Common myeloid progenitor, CD34-positive (primary cell): ENCODE measurements at regions not wholly inside any gene's neighbourhood (a gene's known extent, or its start where the extent isn't known, plus 50 kb on each side); places are given as distances from the start of the nearest gene placed in this dataset.

Experiments
- CTCF ChIA-PET: fragments of 350-600 bp; sonication (Branson Sonifier 250); formaldehyde crosslinking; loops from one replicate; lab custom pipeline; 2021; ENCODE audit warnings: antibody characterized with exemption; lab: Charles Lee
- POLR2A ChIA-PET: fragments of 350-600 bp; sonication (Branson Sonifier 250); formaldehyde crosslinking; loops from one replicate; lab custom pipeline; 2021; ENCODE audit warnings: antibody characterized with exemption; lab: Charles Lee
- DNase-seq, 3 donors: peaks; one replicate each; pipeline versions ENCODE4 v3.0.0 to v3.0.0-alpha.2; 2013
- H3K27ac ChIP-seq, 2 experiments: 1 replicate in 1 of 2; 2 replicates in 1 of 2; pipeline ENCODE4 v1.7.0; 2013; ENCODE audit warnings: inconsistent platforms in 2 of 2, low read length in 2 of 2, mild to moderate bottlenecking in 2 of 2, low read depth in 1 of 2, moderate library complexity in 1 of 2; ENCODE audit not compliant: severe bottlenecking in 2 of 2, insufficient read depth in 1 of 2, poor library complexity in 1 of 2
- H3K27me3 ChIP-seq, 5 experiments: replicated peaks in 2 of 5; 1 replicate in 3 of 5; 2 replicates in 2 of 5; pipeline versions ENCODE4 v1.6.1 to v1.7.0; 2013; ENCODE audit warnings: low read length in 4 of 5, mild to moderate bottlenecking in 2 of 5, moderate library complexity in 2 of 5, inconsistent platforms in 1 of 5; ENCODE audit not compliant: insufficient read depth in 5 of 5, control insufficient read depth in 4 of 5
- H3K36me3 ChIP-seq, 4 experiments: 1 replicate in 2 of 4; 2 replicates in 2 of 4; pipeline versions ENCODE4 v1.6.1 to v1.7.0; 2013; ENCODE audit warnings: low read length in 3 of 4, control low read depth in 1 of 4, mild to moderate bottlenecking in 1 of 4; ENCODE audit not compliant: control insufficient read depth in 4 of 4, insufficient read depth in 4 of 4
- H3K4me1 ChIP-seq, 4 experiments: 1 replicate in 3 of 4; 2 replicates in 1 of 4; pipeline versions ENCODE4 v1.6.1 to v1.7.1; 2013; ENCODE audit warnings: low read length in 3 of 4, mild to moderate bottlenecking in 3 of 4, control low read depth in 1 of 4, inconsistent platforms in 1 of 4, moderate library complexity in 1 of 4; ENCODE audit not compliant: control insufficient read depth in 4 of 4, insufficient read depth in 4 of 4; ENCODE audit errors: control extremely low read depth in 1 of 4
- H3K4me3 ChIP-seq, 7 experiments: 1 replicate in 4 of 7; 2 replicates in 3 of 7; pipeline versions ENCODE4 v1.5.1 to v1.7.0; 2013; ENCODE audit warnings: mild to moderate bottlenecking in 7 of 7, low read length in 6 of 7, moderate library complexity in 6 of 7, inconsistent platforms in 2 of 7, low read depth in 2 of 7, control low read depth in 1 of 7; ENCODE audit not compliant: insufficient read depth in 4 of 7, control insufficient read depth in 1 of 7; ENCODE audit errors: extremely low read depth in 1 of 7
- H3K9me3 ChIP-seq, 5 experiments: 1 replicate in 4 of 5; 2 replicates in 1 of 5; pipeline versions ENCODE4 v1.6.1 to v1.7.1; 2013; ENCODE audit warnings: low read length in 4 of 5, mild to moderate bottlenecking in 2 of 5, inconsistent platforms in 1 of 5, low read depth in 1 of 5, moderate library complexity in 1 of 5; ENCODE audit not compliant: control insufficient read depth in 4 of 5, insufficient read depth in 2 of 5; ENCODE audit errors: control extremely low read depth in 1 of 5
- WGBS: methylation state at CpG from one replicate; pipeline ENCODE4 v1.1.5; 2013; ENCODE audit not compliant: insufficient coverage; 5-methylcytosine and 5-hydroxymethylcytosine counted together

DNA sequence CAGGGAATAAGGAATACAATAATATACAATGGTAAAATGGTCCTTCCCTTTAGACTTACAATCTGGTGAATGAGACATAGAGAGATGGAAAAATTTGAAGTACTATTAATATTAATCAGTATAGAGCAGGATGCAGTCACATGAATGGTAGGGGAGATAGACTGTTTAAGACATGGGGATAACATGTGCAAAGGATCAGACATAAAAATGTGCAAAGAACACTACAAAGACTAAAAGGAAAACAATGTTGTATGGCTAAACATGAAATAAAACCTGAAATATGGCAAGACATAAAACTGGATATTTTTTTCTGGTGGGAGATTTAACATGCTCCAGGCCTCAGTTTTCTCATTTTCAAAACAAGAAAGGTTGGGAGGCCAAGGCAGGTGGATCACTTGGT, 182.4 kb upstream of the DPT start:
- no peak for DNase-seq
- CTCF ChIA-PET: no interaction called here
- H3K27ac ChIP-seq: no peak overlapping the region
- POLR2A ChIA-PET: no interaction called here
- no peaks in the 10 kb centered on the region for H3K9me3 ChIP-seq
- peaks cover 0 to 10% (median 1%) of the 10 kb centered on the region in 4 experiments for H3K4me1 ChIP-seq
- H3K27me3 ChIP-seq: peaks cover 0 to 45% (median 3%) of the 10 kb centered on the region in 5 experiments
- H3K36me3 ChIP-seq: no peaks in the 10 kb centered on the region
- no peak overlapping the region for H3K4me3 ChIP-seq

DNA sequence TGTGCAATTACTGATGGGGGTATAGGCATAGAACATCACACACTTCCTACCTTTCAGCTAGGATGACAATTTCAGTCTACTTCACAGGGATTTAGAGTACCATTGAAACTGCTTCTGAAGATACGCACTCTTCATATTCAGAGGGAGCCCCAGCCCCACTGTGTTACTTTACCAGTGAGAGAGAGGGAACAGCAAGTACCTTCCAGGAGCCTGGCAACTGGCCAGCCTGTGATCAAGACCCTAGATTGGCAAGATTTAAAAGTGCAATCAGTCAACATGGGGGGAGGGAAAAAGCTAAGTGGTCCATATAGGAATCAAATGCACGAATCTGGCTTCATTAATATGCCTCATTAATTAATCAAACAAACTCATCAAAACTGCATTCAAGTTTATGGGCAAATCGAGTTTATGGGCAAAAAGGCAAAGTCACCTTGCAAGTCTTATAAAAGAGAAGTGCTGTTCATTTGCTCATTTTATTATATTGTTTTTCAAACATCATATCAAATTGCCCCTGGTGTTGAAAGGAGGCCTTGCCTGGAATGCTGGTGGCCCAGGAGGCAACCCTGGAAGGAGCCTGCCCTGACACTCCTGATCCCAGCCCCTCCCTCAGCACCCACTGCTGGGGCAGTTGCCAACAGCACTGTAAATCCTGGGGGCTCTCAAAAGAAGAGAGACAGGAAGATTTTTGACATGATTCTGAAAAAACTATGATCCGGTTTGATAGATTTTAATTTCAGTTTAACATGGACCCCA, 184.9 kb upstream of the DPT start:
- peaks cover 0 to 4% (median 3%) of the 10 kb centered on the region in 4 experiments for H3K4me1 ChIP-seq
- H3K9me3 ChIP-seq: no peaks in the 10 kb centered on the region
- no peak overlapping the region for H3K27ac ChIP-seq
- peaks cover 0 to 27% (median 2%) of the 10 kb centered on the region in 5 experiments for H3K27me3 ChIP-seq
- no peak overlapping the region for H3K4me3 ChIP-seq
- no peak for DNase-seq
- POLR2A ChIA-PET: no interaction called here
- CTCF ChIA-PET: no interaction called here
- 93% methylated on average over 3 of the region's 4 CpGs for WGBS
- no peaks in the 10 kb centered on the region for H3K36me3 ChIP-seq

DNA sequence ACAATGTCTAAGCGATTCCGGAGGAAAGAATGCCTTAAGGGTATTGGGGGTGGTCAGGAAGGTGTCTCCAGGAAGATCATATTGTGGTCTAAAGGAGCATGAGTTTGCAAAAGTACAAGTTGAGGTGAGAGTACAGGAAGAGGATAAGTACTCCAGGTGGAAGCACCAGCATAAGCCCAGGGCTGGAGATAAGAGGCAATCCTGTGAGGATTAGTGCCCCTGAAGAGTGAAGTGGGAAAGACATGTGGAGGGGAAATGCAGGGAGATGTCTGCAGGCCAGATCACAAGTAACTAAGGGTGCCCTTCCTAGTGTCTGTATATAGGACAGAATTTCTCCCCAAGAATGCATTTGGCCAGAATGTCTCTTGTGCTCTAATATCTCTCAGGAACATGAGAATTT, 188.3 kb upstream of the DPT start:
- CTCF ChIA-PET: no interaction called here
- Histone ChIP-seq H3K27me3 (peaks cover 0 to 5% (median 0%) of the 10 kb centered on the region in 5 experiments), H3K4me1 (peaks cover 0 to 12% (median 5%) of the 10 kb centered on the region in 4 experiments), H3K27ac (no peak overlapping the region), H3K4me3 (no peak overlapping the region), H3K36me3 (no peaks in the 10 kb centered on the region), H3K9me3 (no peaks in the 10 kb centered on the region)
- DNase-seq: no peak
- 66% methylated on average over 2 of the region's 2 CpGs for WGBS
- POLR2A ChIA-PET: no interaction called here

DNA sequence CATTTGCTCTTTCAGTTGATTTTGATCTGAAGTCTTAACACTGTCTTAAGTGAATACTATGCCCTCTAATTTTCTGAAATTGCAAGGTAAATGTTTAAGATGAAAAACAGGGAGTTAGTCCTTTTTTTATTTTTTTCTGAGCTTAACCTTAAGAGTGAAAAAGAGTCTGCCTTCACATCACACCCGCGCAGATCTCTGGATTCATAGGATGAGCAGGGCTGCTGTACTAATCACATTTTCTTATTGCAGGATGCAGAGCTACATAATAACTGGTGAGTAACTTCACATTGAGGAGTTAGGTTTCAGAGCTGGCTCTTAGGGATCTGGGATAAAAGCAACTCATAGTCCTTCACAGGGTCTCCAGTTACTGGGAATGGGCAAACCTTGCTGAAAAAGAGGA, 188.7 kb upstream of the ATP1B1 start:
- ChIA-PET POLR2A (no interaction called here), CTCF (no interaction called here)
- peaks cover 0 to 5% (median 0%) of the 10 kb centered on the region in 5 experiments for H3K27me3 ChIP-seq
- H3K9me3 ChIP-seq: no peaks in the 10 kb centered on the region
- peaks cover 0 to 12% (median 5%) of the 10 kb centered on the region in 4 experiments for H3K4me1 ChIP-seq
- 100% methylated on average over 2 of the region's 2 CpGs for WGBS
- H3K36me3 ChIP-seq: no peaks in the 10 kb centered on the region
- no peak overlapping the region for H3K27ac ChIP-seq
- no peak overlapping the region for H3K4me3 ChIP-seq
- DNase-seq: no peak

DNA sequence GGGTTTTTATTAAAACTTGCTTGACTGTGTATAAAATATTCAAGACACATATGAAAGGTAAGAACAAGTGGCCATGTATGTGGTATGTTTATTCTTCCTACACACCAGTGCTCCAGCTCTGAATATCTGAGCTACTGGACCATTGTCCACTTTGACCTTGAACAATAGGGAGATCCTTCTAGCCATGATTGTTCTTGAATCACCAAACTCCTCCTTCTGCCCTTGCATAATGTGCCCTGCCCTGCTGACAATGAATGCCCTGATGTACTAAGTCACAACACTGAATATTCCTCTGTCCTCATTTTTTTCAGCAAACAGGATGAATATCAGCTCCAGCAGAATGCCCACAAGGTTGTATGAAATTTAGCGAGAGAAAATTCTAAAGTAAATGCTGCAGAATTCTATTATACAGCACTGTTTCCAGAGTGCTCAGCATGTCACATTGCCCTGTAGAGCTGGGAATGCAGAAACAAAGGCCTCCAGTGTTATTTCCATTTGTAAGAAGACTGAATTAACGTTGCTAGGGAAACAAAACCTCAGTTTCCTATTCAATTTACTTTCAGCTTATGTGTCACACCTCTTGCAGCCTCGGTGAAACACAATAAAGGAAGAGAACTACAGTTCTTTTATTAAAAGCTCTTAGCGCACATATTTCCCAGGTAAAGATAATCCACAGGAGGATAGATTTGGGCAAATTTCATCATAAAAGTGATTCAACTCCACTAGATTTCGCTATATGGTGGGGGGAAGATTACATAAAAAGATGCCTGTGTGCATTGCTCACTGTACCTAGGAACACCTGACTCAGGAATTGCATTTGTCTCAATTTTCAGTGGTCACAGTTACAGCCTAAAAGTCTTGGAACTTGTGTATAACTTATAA, 187.4 kb upstream of the ATP1B1 start:
- CTCF ChIA-PET: no interaction called here
- Histone ChIP-seq H3K27me3 (no peaks in the 10 kb centered on the region), H3K36me3 (no peaks in the 10 kb centered on the region), H3K4me3 (no peak overlapping the region), H3K9me3 (no peaks in the 10 kb centered on the region), H3K4me1 (peaks cover 0 to 12% (median 5%) of the 10 kb centered on the region in 4 experiments), H3K27ac (no peak overlapping the region)
- WGBS: 69% methylated on average over 4 of the region's 5 CpGs
- DNase-seq: peak in 2 of 3 donors; percentile 16 to 25
- POLR2A ChIA-PET: no interaction called here

DNA sequence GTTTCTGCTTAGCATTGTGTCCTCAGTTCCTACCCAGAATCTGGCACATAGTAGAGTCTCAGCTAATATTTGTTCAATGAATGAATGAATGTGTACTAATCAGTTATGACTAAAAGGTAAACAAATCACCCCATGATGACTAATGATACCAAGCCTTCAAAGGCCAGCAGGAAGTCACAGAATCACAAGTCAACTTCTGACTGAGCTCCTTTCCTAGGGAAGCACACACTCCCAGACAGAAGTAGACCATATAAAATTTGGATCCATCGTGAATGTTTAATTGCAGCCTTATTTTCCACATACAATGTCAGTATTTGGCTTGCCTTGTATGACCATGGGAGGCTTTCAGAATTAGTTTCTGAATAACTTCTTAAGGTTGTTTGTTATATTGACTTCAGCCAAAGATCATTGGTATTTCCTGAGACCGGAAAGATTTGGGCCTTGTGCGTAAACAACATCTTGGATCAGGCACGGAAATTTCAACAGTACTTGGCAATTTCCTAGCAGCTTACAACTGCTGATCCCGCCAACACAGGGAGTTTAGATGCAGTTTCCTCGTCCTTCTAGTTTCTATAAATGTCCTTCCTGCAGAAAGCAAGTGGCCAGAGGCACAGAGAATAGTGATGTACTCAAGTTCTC, 185.9 kb upstream of the ATP1B1 start:
- CTCF ChIA-PET: no interaction called here
- Histone ChIP-seq H3K36me3 (no peaks in the 10 kb centered on the region), H3K4me1 (peaks cover 0 to 12% (median 5%) of the 10 kb centered on the region in 4 experiments), H3K27me3 (no peaks in the 10 kb centered on the region), H3K4me3 (no peak overlapping the region), H3K9me3 (no peaks in the 10 kb centered on the region), H3K27ac (no peak overlapping the region)
- POLR2A ChIA-PET: no interaction called here
- DNase-seq: no peak
- WGBS: 93% methylated on average over 5 of the region's 6 CpGs
